ENCODE measurements at regions not wholly inside any gene's neighbourhood (a gene's known extent, or its start where the extent isn't known, plus 50 kb on each side); places are given as distances from the start of the nearest gene placed in this dataset.

GRCh38 chr14:49173765-49174373 is 412.3 kb downstream of the RPS29 start:
- Histone ChIP-seq H3K18ac (ENCODE audit: insufficient read length, low read depth, low read length) (no peak overlapping the region), H4K20me1 (ENCODE audit: control insufficient read depth, insufficient read depth, insufficient read length) (no peaks in the 10 kb centered on the region), H3K23ac (ENCODE audit: insufficient read length, low read depth, low read length) (no peak overlapping the region), H2AFZ (ENCODE audit: low read length) (no peak overlapping the region), H3K27ac (ENCODE audit: insufficient read length, low read depth, low read length) (no peak overlapping the region), H2BK20ac (ENCODE audit: low read depth, low read length, poor library complexity, severe bottlenecking) (no peak overlapping the region), H4K8ac (replicated peaks; ENCODE audit: insufficient read length, low read depth, low read length) (no peak overlapping the region), H3K79me2 (ENCODE audit: insufficient read depth, low read length) (no peaks in the 10 kb centered on the region), H3K56ac (ENCODE audit: insufficient read length, low read depth, low read length) (no peak overlapping the region), H3K9me3 (ENCODE audit: control insufficient read depth, low read depth, low read length) (no peaks in the 10 kb centered on the region), H2BK12ac (ENCODE audit: insufficient read length, low read depth, low read length) (no peak overlapping the region), H2BK5ac (ENCODE audit: insufficient read length, low read length) (no peak overlapping the region), H4K91ac (ENCODE audit: insufficient read length, low read depth, low read length) (no peak overlapping the region), H4K5ac (ENCODE audit: insufficient read length, low read depth, low read length) (no peak overlapping the region), H2BK120ac (ENCODE audit: low read depth, low read length, poor library complexity, severe bottlenecking) (no peak overlapping the region), H2BK15ac (ENCODE audit: low read depth, low read length) (no peak overlapping the region), H3K4me1 (ENCODE audit: insufficient read depth, low read length) (no peaks in the 10 kb centered on the region), H3K4ac (ENCODE audit: low read depth, low read length) (no peak overlapping the region), H3K79me1 (ENCODE audit: insufficient read depth, low read depth, low read length, poor library complexity, severe bottlenecking) (no peaks in the 10 kb centered on the region), H3K9ac (ENCODE audit: extremely low read depth, insufficient read length, low read length) (no peak overlapping the region), H3K23me2 (ENCODE audit: insufficient read length, low read depth, low read length, poor library complexity, severe bottlenecking) (no peaks in the 10 kb centered on the region), H3K27me3 (ENCODE audit: insufficient read depth, low read length) (no peaks in the 10 kb centered on the region), H2AK5ac (ENCODE audit: insufficient read length, low read length) (no peak overlapping the region), H3T11ph (ENCODE audit: low read length) (no peak overlapping the region), H3K14ac (ENCODE audit: insufficient read depth, low read length) (no peak overlapping the region), H3K4me2 (ENCODE audit: insufficient read depth, insufficient read length, low read length) (no peak overlapping the region)
- Mint-ChIP-seq H3K27me3 (ENCODE audit: low read depth) (no peaks in the 10 kb centered on the region), H3K36me3 (ENCODE audit: insufficient read depth in 1 of 3, low read depth in 3 of 3) (peaks cover 0 to 7% (median 0%) of the 10 kb centered on the region in 3 experiments; a peak in 3 of 7 replicates), H3K27ac (no peak overlapping the region), H3K9me3 (peaks cover 15 to 22% of the 10 kb centered on the region in 2 experiments), H3K4me3 (no peak overlapping the region), H3K4me1 (peaks cover 0 to 2% of the 10 kb centered on the region in 2 experiments; a peak in 1 of 4 replicates)
- no CpG with 5 or more reads among the region's 3 CpGs for WGBS (ENCODE audit: extremely low coverage, insufficient read length, low lambda C conversion rate)
- TF ChIP-seq CTCF (conservative IDR thresholded peaks at IDR 0.05): peak; percentile 83
- DNase-seq: peak; percentile 72

Measured in H9 (cell line).